LNCAP (cell line): ENCODE measurements at regions not wholly inside any gene's neighbourhood (a gene's known extent, or its start where the extent isn't known, plus 50 kb on each side); places are given as distances from the start of the nearest gene placed in this dataset.

Experiments used
- CTCF ChIP-seq: fragments of 450-650 bp; IDR thresholded peaks from 2 replicates; pipeline ENCODE4 v1.5.1; 2017; ENCODE audit warnings: mild to moderate bottlenecking

- TF ChIP-seq CTCF: no peak
Measured at GRCh38 chr17:77807746-77808441, 150.6 kb upstream of the TNRC6C start.

GRCh38 chr17:77808686-77809425 lies 149.6 kb upstream of the TNRC6C start:
- TF ChIP-seq CTCF: no peak

- TF ChIP-seq CTCF: no peak
Measured at GRCh38 chr17:77809814-77810213, 148.7 kb upstream of the TNRC6C start.

- no peak for TF ChIP-seq CTCF
Measured at GRCh38 chr17:77810536-77810935, 148.0 kb upstream of the TNRC6C start.

GRCh38 chr17:77811521-77811920 lies 147.0 kb upstream of the TNRC6C start:
- TF ChIP-seq CTCF: no peak

- TF ChIP-seq CTCF: no peak
Measured at GRCh38 chr17:77814091-77814772, 144.3 kb upstream of the TNRC6C start.

GRCh38 chr17:77815127-77815905 lies 143.2 kb upstream of the TNRC6C start:
- TF ChIP-seq CTCF: no peak
